NCI-H1930 (cell line): ENCODE measurements at regions not wholly inside any gene's neighbourhood (a gene's known extent, or its start where the extent isn't known, plus 50 kb on each side); places are given as distances from the start of the nearest gene placed in this dataset.
A peak's percentile ranks its signal among the peaks of the same experiment; 100 is the strongest.
"Not testable (repeated sequence)": the region's sequence is repeated elsewhere in the genome, so short reads cannot be mapped to it uniquely, and the experiment has no call there.

Source experiments
- DNase-seq, 2 experiments: peaks; one replicate each; lab custom pipeline; 2025; lab: John Stamatoyannopoulos, UW

GRCh38 chr9:90981726-90982125 is 180.1 kb downstream of the SYK start:
- no peak for DNase-seq

GRCh38 chr9:90983394-90983793 is 181.8 kb downstream of the SYK start:
- no peak for DNase-seq

DNA sequence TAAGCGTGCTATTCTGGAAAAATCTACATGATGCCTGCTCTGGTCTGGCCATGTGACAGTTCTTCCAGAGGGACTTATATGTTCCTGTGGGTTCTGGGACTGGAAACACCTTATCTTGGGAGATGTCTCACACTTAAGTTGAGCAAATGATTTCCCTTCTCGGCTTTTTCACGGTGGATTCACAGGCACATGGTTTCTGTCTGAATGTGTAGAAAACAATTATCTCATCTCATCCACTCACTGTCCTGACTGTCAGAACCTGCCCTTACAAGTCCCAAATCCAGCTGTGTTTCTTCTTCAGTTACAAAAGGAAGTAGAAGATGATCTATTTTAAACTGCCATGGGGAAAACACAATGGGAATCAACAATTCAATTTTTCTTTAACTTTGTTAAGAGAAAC is 184.0 kb downstream of the SYK start:
- no peak for DNase-seq

GRCh38 chr9:90986161-90986560 is 184.5 kb downstream of the SYK start:
- no peak for DNase-seq

- DNase-seq: no peak
These were observed 185.9 kb downstream of the SYK start for GRCh38 chr9:90987566-90987965.

GRCh38 chr9:90988318-90988717 is 186.7 kb downstream of the SYK start:
- DNase-seq: no peak

DNA sequence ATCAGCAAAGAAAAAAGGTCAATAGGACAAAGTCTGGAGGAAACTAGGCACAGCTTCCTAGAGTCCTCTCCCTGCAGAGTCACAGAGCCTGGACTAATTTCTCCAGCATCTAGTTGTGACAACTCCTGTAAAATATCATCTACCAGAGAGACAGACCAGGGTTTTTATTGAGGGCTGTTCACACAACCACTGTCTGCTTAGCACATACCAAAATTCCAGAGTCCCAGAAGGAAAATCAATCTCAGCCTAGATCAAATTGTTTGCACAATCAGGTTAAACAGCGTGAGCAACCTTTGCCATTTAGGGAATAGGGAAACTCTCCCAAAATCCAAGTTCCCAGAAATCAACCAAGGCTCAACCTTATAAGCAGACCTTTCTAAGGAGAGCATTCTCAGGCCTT is 190.3 kb downstream of the SYK start:
- DNase-seq: no peak

DNA sequence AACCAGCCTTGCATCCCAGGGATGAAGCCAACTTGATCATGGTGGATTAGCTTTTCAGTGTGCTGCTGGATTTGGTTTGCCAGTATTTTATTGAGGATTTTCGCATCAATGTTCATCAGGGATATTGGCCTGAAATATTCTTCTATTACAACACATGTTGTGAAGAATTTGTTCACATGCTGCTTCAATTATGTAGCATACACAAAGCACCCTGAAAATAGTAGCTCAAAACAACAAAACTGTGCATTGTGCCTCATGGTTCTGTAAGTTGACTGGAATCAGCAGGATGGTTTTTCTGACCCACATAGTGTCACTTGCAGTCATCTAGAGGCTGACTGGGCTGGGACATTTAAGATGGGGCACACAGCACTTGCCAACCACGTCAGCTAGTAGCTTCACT is 193.9 kb downstream of the SYK start:
- DNase-seq: no peak

DNA sequence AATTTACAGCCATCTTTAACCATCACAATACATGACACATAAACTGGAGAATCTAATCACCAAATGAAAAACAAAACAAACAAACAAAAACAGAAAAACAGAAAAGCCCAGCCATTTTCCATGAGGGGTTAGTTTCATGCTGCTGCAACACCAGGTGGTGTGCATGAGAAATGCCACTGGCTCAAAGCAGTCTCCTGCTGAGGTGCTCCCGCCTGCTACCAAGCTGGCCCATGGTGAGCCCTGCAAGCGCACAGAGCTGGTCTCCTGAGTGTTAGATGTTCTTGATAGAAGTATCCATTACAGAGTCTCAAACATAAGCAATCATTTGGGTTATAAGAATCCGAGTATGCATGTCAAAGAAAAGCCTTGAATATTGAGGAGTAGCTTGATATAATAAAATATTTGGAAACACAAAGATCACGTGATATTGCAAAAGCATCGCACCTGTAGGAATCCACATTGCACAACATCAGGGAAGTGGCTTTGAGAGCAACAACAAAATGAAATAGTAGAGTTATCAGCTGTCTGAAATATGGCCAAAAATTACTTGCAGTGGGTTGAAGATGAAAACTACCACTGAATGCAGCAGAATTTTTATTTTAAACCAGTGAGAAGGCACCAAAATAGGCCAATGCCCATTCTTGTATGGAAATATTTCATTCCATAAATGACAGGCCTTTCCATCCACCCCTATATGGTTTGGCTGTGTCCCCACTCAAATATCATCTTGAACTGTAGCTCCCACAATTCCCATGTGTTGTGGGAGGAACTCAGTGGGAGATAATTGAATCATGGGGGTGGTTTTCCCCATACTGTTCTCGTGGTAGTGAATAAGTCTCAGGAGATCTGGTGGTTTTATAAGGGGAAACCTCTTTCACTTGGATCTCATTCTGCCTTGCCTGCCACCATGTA is 194.8 kb downstream of the SYK start:
- no peak for DNase-seq

GRCh38 chr9:90998573-90998972 is 197.0 kb downstream of the SYK start:
- DNase-seq: no peak

DNA sequence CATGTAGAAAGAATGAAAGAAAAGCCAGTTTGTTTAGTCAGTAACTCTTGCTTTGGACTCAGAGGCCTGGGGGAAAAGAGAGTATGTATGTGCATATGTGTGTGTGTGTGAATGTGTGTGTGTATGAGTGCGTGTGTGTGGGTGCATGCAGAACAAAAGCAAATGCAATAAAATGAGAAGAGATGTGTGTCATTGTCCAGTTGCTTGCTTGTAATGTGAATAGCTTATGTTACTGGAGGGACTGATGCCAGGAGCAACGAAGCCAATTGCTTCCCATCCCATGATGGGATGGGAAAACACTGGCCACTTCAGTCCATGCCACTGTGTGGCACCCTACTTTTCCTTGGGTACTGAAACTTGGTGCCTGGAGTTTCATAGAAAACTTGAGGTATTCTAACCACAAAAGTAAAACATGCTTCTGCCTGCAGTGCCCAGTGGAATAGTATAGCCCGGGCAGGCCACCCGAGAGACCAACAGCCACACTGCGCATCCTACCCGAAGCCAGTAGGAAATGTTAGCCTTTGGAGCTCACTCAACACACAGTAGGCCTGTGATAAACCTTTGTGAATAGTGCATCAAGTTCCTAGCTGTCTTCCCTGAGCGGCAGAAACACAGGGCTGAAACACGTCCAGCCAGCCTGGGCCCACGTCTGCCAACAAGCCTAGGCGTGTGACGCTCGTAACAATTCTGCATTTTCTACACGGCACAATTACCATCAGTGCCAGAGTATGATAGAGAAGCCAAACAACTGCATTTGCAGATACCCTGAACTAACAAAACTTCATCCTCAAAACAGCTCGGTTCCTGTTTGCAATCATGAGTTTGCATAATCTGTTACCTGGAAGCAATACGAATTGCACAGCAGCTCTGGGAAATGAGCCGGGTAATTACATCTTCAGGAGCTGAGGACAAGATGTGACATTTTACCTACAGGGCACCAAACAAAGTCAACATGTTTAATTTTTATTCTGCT is 198.1 kb downstream of the SYK start:
- peak in 1 of 2 experiments; percentile 10 for DNase-seq

DNA sequence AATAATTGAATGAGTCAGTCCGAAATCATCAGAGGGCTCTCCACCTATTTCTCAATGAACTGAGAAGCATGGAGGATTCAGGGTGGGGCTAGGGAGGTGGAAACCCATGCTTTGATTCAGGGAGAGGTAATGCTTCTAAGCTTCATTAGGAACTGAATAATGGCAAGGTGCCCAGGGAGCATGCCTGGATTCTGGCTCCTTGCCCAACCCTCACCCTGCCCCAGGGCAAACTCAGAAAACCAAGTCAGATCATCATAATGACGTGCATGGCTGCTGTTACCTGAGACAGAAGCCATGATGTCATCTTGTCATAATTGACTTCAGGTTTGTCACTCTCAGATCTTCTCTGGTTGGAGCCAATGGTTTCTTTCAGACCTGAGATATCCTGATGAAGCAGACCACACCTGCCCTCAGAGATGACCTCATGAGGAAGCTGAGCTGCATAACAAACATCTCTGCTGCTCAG is 199.6 kb downstream of the SYK start:
- DNase-seq: no peak

GRCh38 chr9:91004484-91004883 is 202.9 kb downstream of the SYK start:
- no peak for DNase-seq

DNA sequence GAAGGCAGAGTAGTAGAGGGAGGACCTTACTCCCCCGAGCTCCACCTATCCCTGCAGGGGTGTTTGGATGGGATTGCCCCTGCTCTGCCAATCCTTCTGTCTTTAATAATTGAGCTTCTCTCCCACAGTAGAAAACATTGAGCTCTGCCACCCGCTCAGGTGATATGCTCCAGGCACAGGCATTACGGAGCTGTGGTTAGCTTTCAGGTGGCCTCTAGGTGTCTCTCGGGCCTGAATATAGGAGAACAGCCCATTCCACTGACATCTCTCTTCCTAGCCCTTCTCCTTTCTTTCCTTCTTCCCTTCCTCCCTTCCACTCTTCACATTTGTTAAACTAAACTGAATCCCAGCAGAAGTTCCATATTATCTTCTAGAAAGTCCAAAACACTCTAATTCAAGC is 203.4 kb downstream of the SYK start:
- no peak for DNase-seq

GRCh38 chr9:91006046-91006445 is 204.4 kb downstream of the SYK start:
- DNase-seq: no peak

- no peak for DNase-seq
These were observed 206.9 kb downstream of the SYK start for GRCh38 chr9:91008568-91008967.

DNA sequence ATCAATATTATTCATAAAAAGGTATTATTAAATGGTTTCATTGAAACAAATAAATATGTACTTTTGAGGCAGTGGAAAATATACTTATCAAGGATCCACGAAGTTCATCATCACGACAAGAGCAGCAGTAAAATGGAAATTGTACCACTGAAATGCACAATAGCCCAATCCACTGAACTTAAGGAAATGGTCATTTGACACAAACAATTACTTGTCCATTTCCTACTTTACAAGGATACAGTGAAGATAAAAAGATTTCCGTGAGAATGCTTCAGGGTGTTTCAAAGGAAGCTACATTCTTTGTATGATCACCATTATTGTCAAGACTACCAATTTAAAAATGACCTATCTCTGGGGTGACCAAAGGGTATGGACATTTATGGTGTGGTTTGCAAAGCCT is 210.3 kb downstream of the SYK start:
- no peak for DNase-seq

GRCh38 chr9:91012933-91013841 is 211.6 kb downstream of the SYK start:
- no peak for DNase-seq

GRCh38 chr9:91017245-91017644 is 215.6 kb downstream of the SYK start:
- no peak for DNase-seq

DNA sequence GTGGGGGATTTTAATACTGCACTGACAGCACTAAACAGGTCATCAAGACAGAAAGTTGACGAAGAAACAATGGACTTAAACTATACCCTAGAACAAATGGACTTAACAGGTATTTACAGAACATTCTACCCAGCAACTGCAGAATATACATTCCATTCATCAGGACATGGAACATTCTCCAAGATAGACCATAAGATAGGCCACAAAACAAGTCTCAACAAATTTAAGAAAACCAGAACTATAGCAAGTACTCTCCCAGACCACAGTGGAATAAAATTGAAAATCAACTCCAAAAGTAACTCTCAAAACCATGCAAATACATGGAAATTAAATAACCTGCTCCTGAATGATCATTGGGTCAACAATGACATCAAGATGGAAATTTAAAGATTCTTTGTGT is 218.3 kb downstream of the SYK start:
- DNase-seq: not testable (repeated sequence)

GRCh38 chr9:91021656-91022055 is 220.0 kb downstream of the SYK start:
- DNase-seq: not testable (repeated sequence)

DNA sequence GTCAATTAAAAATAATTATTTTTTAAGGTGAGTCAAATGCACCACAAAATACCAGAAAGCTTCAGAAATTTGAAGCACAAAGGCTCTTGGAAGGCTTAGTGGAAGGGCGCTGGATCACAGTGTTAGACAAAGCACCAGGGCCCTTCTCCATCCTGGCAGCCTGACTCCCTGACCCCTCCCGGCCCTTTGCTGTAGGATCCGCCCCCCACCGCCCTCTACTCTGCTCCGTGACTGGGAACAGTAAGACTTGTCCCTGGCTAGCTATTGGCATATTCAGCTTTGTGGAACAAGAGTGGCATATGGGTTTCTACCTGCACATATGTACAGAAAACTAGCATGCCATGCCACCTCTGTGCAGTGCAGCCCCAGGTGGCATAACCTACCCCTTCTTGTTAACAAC is 222.1 kb downstream of the SYK start:
- DNase-seq: no peak
